ENCODE measurements at regions not wholly inside any gene's neighbourhood (a gene's known extent, or its start where the extent isn't known, plus 50 kb on each side); places are given as distances from the start of the nearest gene placed in this dataset.

DNA sequence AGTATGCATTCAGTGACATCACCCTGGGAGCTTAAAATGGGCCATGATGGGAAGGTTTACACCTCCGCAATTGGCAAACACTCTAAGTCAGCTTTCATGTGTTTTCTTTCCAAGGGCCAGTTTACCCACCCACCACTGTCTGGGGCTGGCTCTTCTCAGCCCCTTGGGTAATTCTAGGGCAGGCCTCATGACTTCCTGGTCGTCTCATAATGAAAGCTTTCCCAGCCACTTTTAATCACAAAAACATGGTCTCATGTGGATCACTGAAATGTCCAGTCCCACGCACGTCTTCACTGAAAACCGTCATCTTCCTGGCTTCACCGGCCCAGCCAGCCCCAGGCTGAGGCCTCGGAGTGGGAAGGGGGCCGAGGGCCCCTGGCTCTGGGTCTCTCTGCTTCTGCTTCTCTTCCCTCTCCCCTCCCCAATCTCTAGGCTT lies 58.5 kb upstream of the ANO1 start:
- no peak for TF ChIP-seq POLR2A (IDR thresholded peaks at IDR 0.05)
- TF ChIP-seq, protein P1, sequence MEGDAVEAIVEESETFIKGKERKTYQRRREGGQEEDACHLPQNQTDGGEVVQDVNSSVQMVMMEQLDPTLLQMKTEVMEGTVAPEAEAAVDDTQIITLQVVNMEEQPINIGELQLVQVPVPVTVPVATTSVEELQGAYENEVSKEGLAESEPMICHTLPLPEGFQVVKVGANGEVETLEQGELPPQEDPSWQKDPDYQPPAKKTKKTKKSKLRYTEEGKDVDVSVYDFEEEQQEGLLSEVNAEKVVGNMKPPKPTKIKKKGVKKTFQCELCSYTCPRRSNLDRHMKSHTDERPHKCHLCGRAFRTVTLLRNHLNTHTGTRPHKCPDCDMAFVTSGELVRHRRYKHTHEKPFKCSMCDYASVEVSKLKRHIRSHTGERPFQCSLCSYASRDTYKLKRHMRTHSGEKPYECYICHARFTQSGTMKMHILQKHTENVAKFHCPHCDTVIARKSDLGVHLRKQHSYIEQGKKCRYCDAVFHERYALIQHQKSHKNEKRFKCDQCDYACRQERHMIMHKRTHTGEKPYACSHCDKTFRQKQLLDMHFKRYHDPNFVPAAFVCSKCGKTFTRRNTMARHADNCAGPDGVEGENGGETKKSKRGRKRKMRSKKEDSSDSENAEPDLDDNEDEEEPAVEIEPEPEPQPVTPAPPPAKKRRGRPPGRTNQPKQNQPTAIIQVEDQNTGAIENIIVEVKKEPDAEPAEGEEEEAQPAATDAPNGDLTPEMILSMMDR (IDR thresholded peaks at IDR 0.05 in 4 of 5, conservative IDR thresholded peaks at IDR 0.05 in 1 of 5) = no peak
